Cardiac muscle cell (in vitro differentiated cells and primary cell): ENCODE measurements at regions not wholly inside any gene's neighbourhood (a gene's known extent, or its start where the extent isn't known, plus 50 kb on each side); places are given as distances from the start of the nearest gene placed in this dataset.
"Not testable (repeated sequence)": the region's sequence is repeated elsewhere in the genome, so short reads cannot be mapped to it uniquely, and the experiment has no call there.

Experiments
- DNase-seq, 2 donors: peaks; one replicate each; pipeline versions ENCODE4 v3.0.0 to v3.0.0-alpha.2; 2010 to 2017; ENCODE audit warnings: low read depth in 1 of 2, low spot score in 1 of 2
- H3K27ac ChIP-seq: fragments of 200-600 bp; sonication (generic); 2 replicates; pipeline ENCODE4 v1.5.1; 2016
- H3K27me3 ChIP-seq: fragments of 200-600 bp; sonication (generic); 2 replicates; pipeline ENCODE4 v1.6.0; 2016; ENCODE audit warnings: control low read depth
- H3K36me3 ChIP-seq: fragments of 200-600 bp; sonication (generic); 2 replicates; pipeline ENCODE4 v1.5.1; 2016; ENCODE audit warnings: control low read depth
- H3K4me1 ChIP-seq: fragments of 200-600 bp; sonication (generic); 2 replicates; pipeline ENCODE4 v1.8.1; 2017; ENCODE audit warnings: low read depth, mild to moderate bottlenecking, mixed run types
- H3K4me3 ChIP-seq: fragments of 200-600 bp; sonication (generic); 2 replicates; pipeline ENCODE4 v1.5.1; 2016; ENCODE audit warnings: mild to moderate bottlenecking
- H3K9me3 ChIP-seq: fragments of 200-600 bp; sonication (generic); 2 replicates; pipeline ENCODE4 v1.5.1; 2017; ENCODE audit warnings: low read depth, mild to moderate bottlenecking, control low read depth
- CTCF ChIP-seq: IDR thresholded peaks from 2 replicates; pipeline ENCODE4 v1.5.1; 2012; ENCODE audit warnings: low read depth, mild to moderate bottlenecking, low read length

GRCh38 chr1:196147530-196147929 lies 460.7 kb downstream of the KCNT2 start:
- no peaks in the 10 kb centered on the region for H3K9me3 ChIP-seq
- no peak for DNase-seq

GRCh38 chr1:196145151-196145550 lies 463.1 kb downstream of the KCNT2 start:
- H3K9me3 ChIP-seq, DNase-seq, H3K27ac ChIP-seq, H3K4me3 ChIP-seq, H3K27me3 ChIP-seq, H3K4me1 ChIP-seq, H3K36me3 ChIP-seq: not testable (repeated sequence)

More at GRCh38 chr1:196147530-196147929, 460.7 kb downstream of the KCNT2 start:
- Histone ChIP-seq H3K36me3 (no peaks in the 10 kb centered on the region), H3K27ac (no peak overlapping the region), H3K4me1 (no peaks in the 10 kb centered on the region), H3K27me3 (no peaks in the 10 kb centered on the region), H3K4me3 (no peak overlapping the region)
- no peak for TF ChIP-seq CTCF

- Histone ChIP-seq H3K27ac (no peak overlapping the region), H3K4me3 (no peak overlapping the region), H3K9me3 (no peaks in the 10 kb centered on the region), H3K36me3 (no peaks in the 10 kb centered on the region), H3K4me1 (no peaks in the 10 kb centered on the region), H3K27me3 (no peaks in the 10 kb centered on the region)
- no peak for DNase-seq
- no peak for TF ChIP-seq CTCF
These were observed 463.7 kb downstream of the KCNT2 start for GRCh38 chr1:196144588-196144987.

DNA sequence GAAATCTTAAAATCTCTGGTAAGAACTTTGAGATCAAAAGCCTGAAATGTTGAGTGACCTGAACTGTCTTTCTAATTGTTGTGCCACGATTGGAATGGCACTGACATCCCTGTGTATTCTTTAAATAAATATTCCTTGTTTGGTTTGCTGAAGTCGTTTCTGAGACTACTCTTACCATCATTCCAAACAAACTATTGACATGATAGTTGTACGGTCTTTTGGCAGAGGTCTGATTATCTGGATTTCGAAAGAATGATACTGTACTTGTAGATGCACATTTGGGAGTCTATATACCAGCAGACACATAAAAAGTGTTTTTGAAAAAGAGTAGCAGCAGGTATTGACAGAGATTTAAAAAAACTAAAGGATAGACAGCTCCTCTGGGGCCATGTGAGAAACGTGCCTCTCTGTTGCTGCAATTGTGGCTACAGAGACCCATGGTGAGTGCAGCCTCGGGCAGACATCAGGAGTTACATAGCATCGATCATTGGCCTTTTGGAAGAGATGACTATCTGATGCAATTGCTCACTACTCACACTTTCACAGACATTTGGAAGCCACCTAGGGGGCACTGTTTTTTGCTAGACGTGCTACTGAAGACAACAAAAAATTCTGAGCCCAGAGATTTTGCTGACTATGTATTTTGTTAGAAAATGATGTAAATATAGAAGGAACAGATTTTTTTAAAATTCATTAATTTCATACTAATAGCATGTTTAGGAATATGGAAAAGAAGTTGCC lies 464.5 kb downstream of the KCNT2 start:
- H3K27ac ChIP-seq = no peak overlapping the region
- H3K4me3 ChIP-seq = no peak overlapping the region
- H3K27me3 ChIP-seq = no peaks in the 10 kb centered on the region
- no peaks in the 10 kb centered on the region for H3K9me3 ChIP-seq
- H3K36me3 ChIP-seq = no peaks in the 10 kb centered on the region
- H3K4me1 ChIP-seq = no peaks in the 10 kb centered on the region
- no peak for DNase-seq
- TF ChIP-seq CTCF = no peak

GRCh38 chr1:196142111-196142640 lies 466.1 kb downstream of the KCNT2 start:
- H3K27me3 ChIP-seq = no peaks in the 10 kb centered on the region
- no peak overlapping the region for H3K4me3 ChIP-seq
- no peaks in the 10 kb centered on the region for H3K4me1 ChIP-seq
- no peak for DNase-seq
- no peaks in the 10 kb centered on the region for H3K9me3 ChIP-seq
- no peaks in the 10 kb centered on the region for H3K36me3 ChIP-seq
- no peak for TF ChIP-seq CTCF
- no peak overlapping the region for H3K27ac ChIP-seq

- no peak for DNase-seq
- H3K4me3 ChIP-seq = no peak overlapping the region
These were observed 471.8 kb downstream of the KCNT2 start for GRCh38 chr1:196136396-196136795.

More at GRCh38 chr1:196136396-196136795, 471.8 kb downstream of the KCNT2 start:
- no peak overlapping the region for H3K27ac ChIP-seq
- no peaks in the 10 kb centered on the region for H3K4me1 ChIP-seq
- no peaks in the 10 kb centered on the region for H3K9me3 ChIP-seq
- no peak for TF ChIP-seq CTCF
- no peaks in the 10 kb centered on the region for H3K36me3 ChIP-seq
- no peaks in the 10 kb centered on the region for H3K27me3 ChIP-seq
